HepG2 (cell line): ENCODE measurements at regions not wholly inside any gene's neighbourhood (a gene's known extent, or its start where the extent isn't known, plus 50 kb on each side); places are given as distances from the start of the nearest gene placed in this dataset.

Experiments used
- ATF3 ChIP-seq: sonication (generic); formaldehyde crosslinking; IDR thresholded peaks from 2 replicates; pipeline ENCODE4 v1.4.0; 2020; ENCODE audit warnings: missing genetic modification reagents
- TAF1 ChIP-seq: sonication (generic); formaldehyde crosslinking; IDR thresholded peaks from 2 replicates; pipeline ENCODE4 v1.4.0; 2020; ENCODE audit warnings: missing genetic modification reagents
- ZEB1 ChIP-seq: IDR thresholded peaks from 2 replicates; pipeline ENCODE4 v1.6.1; 2012; ENCODE audit warnings: mild to moderate bottlenecking, low read depth, inconsistent platforms; ENCODE audit not compliant: insufficient replicate concordance

DNA sequence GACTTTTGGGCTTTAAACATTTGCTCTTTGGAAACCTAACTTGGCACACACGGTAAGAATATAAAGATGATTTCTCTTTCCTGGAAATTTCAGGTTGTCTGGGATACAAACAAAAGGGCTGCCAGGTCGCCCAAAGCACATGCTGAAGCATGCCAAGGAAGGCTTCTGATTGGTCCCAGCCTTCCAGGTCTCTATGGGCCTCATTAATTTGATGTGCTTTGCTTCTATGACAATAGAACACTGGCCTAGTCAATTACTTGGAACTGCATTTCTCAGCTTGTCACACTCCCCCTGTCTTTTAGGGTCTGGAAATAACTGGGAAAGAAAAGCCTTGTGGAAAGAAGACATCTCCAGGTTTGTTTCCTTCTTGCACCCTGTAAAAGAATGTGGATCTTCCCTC lies 228.9 kb downstream of the ADCYAP1 start:
- no peak for TF ChIP-seq ZEB1
- TF ChIP-seq TAF1: no peak
- TF ChIP-seq ATF3 (CRISPR knock-in tag): no peak
